Peyer's patch (tissue), 4 donors: ENCODE measurements at regions not wholly inside any gene's neighbourhood (a gene's known extent, or its start where the extent isn't known, plus 50 kb on each side); places are given as distances from the start of the nearest gene placed in this dataset.

Experiments
- DNase-seq, 3 donors: peaks; one replicate each; pipeline ENCODE4 v3.0.0-alpha.2; 2017 to 2019
- H3K27ac ChIP-seq, 4 donors: fragments of 200-600 bp; sonication (generic); one replicate each; pipeline ENCODE4 v1.5.1; 2016 to 2019
- H3K27me3 ChIP-seq, 2 donors: fragments of 200-600 bp; sonication (generic); one replicate each; pipeline ENCODE4 v1.5.1; 2019
- H3K36me3 ChIP-seq, 3 donors: fragments of 200-600 bp; sonication (generic); one replicate each; pipeline ENCODE4 v1.5.1; 2016 to 2019
- H3K4me1 ChIP-seq, 4 donors: fragments of 200-600 bp; sonication (generic); one replicate each; pipeline ENCODE4 v1.5.1; 2016 to 2019
- H3K4me3 ChIP-seq, 4 donors: fragments of 200-600 bp; sonication (generic); 1 replicate in 3 of 4; 2 replicates in 1 of 4; pipeline ENCODE4 v1.5.1; 2016 to 2019; ENCODE audit warnings: mild to moderate bottlenecking in 1 of 4
- H3K9me3 ChIP-seq, 4 donors: fragments of 200-600 bp; sonication (generic); one replicate each; pipeline ENCODE4 v1.5.1; 2016 to 2019; ENCODE audit warnings: mild to moderate bottlenecking in 1 of 4
- POLR2A ChIP-seq, 2 donors: fragments of 450-650 bp; IDR thresholded peaks; one replicate each; pipeline ENCODE4 v1.5.1; 2017; ENCODE audit warnings: antibody characterized with exemption in 2 of 2, mild to moderate bottlenecking in 2 of 2, moderate library complexity in 2 of 2
- TF ChIP-seq, protein P1 (sequence below), 6 experiments: fragments of 450-650 bp in 4 of 6; fragments of 200-600 bp in 2 of 6; sonication (generic) in 1 of 6; IDR thresholded peaks; one replicate each; pipeline ENCODE4 v1.5.1; 2017 to 2019; ENCODE audit warnings: antibody characterized with exemption in 6 of 6, mild to moderate bottlenecking in 3 of 6, moderate library complexity in 1 of 6

DNA sequence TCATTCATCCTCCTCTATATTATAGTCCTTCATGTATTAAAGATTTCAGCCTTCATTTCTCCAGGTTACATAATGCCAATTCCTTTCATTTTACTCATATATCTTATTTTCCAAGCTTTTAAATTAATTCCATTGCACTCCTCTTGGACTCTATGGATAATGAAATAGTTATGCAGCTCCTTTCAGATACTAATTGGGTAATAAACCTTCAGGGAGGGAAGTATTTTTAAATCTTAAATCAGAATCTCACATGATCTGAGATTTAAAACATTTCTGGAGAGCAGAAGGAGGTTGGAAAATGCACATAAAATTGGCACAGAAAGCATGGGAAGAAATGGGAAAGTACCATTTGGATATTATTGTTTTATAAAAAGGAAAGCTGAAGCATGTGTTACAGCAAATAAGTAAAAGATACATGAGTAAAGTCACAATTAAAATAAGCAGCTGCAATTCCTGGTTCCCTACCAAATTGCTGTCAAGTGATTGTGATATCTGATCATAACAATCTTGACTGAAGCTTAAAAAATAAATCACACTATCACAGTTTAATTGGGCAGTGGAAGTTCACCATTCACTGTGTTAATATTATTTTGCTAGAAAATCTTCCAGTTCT lies 257.9 kb upstream of the NREP start:
- TF ChIP-seq, protein P1, sequence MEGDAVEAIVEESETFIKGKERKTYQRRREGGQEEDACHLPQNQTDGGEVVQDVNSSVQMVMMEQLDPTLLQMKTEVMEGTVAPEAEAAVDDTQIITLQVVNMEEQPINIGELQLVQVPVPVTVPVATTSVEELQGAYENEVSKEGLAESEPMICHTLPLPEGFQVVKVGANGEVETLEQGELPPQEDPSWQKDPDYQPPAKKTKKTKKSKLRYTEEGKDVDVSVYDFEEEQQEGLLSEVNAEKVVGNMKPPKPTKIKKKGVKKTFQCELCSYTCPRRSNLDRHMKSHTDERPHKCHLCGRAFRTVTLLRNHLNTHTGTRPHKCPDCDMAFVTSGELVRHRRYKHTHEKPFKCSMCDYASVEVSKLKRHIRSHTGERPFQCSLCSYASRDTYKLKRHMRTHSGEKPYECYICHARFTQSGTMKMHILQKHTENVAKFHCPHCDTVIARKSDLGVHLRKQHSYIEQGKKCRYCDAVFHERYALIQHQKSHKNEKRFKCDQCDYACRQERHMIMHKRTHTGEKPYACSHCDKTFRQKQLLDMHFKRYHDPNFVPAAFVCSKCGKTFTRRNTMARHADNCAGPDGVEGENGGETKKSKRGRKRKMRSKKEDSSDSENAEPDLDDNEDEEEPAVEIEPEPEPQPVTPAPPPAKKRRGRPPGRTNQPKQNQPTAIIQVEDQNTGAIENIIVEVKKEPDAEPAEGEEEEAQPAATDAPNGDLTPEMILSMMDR (IDR thresholded peaks at IDR 0.05) = no peak
- Histone ChIP-seq H3K4me1 (no peaks in the 10 kb centered on the region), H3K4me3 (no peak overlapping the region), H3K27ac (no peak overlapping the region), H3K36me3 (no peaks in the 10 kb centered on the region), H3K27me3 (no peaks in the 10 kb centered on the region), H3K9me3 (no peaks in the 10 kb centered on the region)
- DNase-seq = no peak

DNA sequence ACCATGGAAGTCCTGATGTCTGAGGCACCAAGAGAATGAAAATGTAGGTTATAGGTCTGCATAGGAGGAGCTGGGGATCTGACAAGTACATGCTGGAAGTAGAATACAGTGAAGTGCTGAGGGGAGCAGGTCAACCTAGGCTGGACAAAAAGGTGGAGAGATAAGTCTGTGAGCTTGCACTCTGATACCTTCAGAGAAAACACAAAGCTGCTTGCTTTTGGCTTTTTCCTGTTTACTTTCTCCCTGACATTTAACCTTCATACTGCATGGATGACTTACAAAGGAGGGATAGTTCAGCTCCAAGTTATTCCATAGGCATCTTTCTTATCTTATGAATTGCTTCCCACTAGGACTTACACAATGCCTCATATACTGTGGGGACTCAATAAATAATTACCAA lies 256.7 kb upstream of the NREP start:
- no peak for TF ChIP-seq POLR2A (IDR thresholded peaks at IDR 0.05)
- TF ChIP-seq, protein P1 (IDR thresholded peaks at IDR 0.05) = no peak
- Histone ChIP-seq H3K36me3 (no peaks in the 10 kb centered on the region), H3K27me3 (no peaks in the 10 kb centered on the region), H3K27ac (no peak overlapping the region), H3K9me3 (no peaks in the 10 kb centered on the region), H3K4me1 (no peaks in the 10 kb centered on the region), H3K4me3 (no peak overlapping the region)
- DNase-seq = no peak

DNA sequence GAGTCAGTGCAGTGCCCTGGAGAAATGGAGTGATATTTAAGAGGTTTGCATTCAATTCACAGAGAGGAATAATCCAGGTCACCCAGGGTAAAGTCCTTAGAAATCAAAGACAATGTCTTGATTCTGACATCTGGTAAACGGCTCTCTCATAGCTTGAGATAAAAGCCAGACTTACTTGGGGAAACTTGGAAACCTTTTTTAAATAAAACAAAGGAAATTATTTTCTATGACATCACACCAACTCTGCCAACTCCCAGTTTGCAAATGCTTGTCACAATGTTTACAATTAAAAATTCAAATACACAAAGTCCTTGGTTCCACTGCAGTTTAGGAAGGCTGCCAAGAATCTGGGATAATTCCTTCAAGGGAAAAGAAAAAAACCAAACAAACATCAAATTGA lies 255.1 kb upstream of the NREP start:
- Histone ChIP-seq H3K9me3 (no peaks in the 10 kb centered on the region), H3K4me3 (no peak overlapping the region), H3K36me3 (no peaks in the 10 kb centered on the region), H3K27ac (no peak overlapping the region), H3K27me3 (no peaks in the 10 kb centered on the region), H3K4me1 (no peaks in the 10 kb centered on the region)
- no peak for TF ChIP-seq POLR2A (IDR thresholded peaks at IDR 0.05)
- no peak for DNase-seq

DNA sequence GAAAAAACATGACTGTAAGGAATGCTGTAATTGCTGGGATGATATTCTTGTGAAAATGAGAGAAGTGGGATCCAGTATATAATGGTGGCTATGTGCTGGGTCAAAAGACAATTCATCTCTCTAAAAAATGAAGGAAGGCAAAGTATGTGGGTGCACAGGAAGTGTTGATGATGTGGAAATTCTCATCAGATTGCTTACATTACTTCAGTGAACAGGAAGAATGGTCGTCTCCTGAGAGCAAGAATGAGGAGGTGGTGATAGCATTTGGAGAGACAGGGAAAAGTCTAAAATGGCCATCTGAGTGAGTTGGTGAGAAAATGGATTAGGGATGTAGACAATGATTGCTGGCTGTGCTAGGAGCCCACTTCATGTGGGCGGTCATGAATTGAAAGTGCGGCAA lies 253.5 kb upstream of the NREP start:
- no peak overlapping the region for H3K4me3 ChIP-seq
- no peak overlapping the region for H3K27ac ChIP-seq
- DNase-seq = no peak
- TF ChIP-seq, protein P1 (IDR thresholded peaks at IDR 0.05) = no peak
- no peak for TF ChIP-seq POLR2A (IDR thresholded peaks at IDR 0.05)
- H3K27me3 ChIP-seq = no peaks in the 10 kb centered on the region
- H3K36me3 ChIP-seq = no peaks in the 10 kb centered on the region
- H3K9me3 ChIP-seq = no peaks in the 10 kb centered on the region
- H3K4me1 ChIP-seq = no peaks in the 10 kb centered on the region

DNA sequence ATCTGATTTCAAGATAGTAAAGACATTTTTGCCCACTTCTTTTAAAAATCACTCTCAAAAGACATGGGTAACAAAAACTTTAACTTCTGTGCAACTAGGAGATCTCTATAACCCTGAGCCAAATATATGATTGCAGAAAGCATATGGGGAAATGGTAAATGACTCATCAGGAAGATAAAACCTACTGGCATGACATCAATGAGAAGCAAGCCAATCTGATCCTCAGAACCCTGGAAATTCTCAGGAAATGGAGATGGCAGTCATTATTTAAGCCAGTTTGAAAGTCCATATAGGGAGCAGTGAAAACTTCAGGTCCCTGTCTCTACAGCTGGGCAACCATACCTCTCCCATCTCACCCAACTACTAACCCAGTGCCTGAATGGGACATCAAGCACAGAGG lies 249.7 kb upstream of the NREP start:
- H3K9me3 ChIP-seq = no peaks in the 10 kb centered on the region
- no peak overlapping the region for H3K27ac ChIP-seq
- H3K4me3 ChIP-seq = no peak overlapping the region
- H3K4me1 ChIP-seq = no peaks in the 10 kb centered on the region
- H3K36me3 ChIP-seq = no peaks in the 10 kb centered on the region
- TF ChIP-seq POLR2A (IDR thresholded peaks at IDR 0.05) = no peak
- TF ChIP-seq, protein P1 (IDR thresholded peaks at IDR 0.05) = no peak
- no peak for DNase-seq
- no peaks in the 10 kb centered on the region for H3K27me3 ChIP-seq

DNA sequence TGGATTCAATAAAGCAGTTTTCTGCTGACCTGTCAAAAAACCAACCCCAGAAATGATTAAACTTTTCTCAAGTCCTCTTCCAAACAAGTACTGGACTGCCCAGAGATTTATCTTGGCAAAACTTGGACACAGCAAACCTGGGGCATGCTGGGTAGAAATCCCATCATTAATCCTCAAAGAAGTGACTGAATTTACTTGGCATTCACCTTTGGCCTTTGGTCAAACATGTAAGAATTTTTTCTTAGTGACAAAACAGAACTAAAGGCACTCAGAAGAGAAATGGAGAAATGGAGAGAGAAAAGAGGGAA lies 248.6 kb upstream of the NREP start:
- Histone ChIP-seq H3K4me3 (no peak overlapping the region), H3K27me3 (no peaks in the 10 kb centered on the region), H3K36me3 (no peaks in the 10 kb centered on the region), H3K27ac (no peak overlapping the region), H3K9me3 (no peaks in the 10 kb centered on the region), H3K4me1 (no peaks in the 10 kb centered on the region)
- TF ChIP-seq, protein P1 (IDR thresholded peaks at IDR 0.05) = no peak
- TF ChIP-seq POLR2A (IDR thresholded peaks at IDR 0.05) = no peak
- DNase-seq = no peak
